H9 (cell line): ENCODE measurements at regions not wholly inside any gene's neighbourhood (a gene's known extent, or its start where the extent isn't known, plus 50 kb on each side); places are given as distances from the start of the nearest gene placed in this dataset.

Experiments used
- DNase-seq: peaks from one replicate; pipeline ENCODE4 v3.0.0-alpha.2; 2017
- H2AFZ ChIP-seq: one replicate; pipeline ENCODE4 v1.6.1; 2013; ENCODE audit warnings: mild to moderate bottlenecking, low read length, control low read depth, moderate library complexity
- H2AK5ac ChIP-seq: 2 replicates; pipeline ENCODE4 v1.6.1; 2013; ENCODE audit warnings: low read length, control low read depth, mixed read lengths; ENCODE audit not compliant: insufficient read length
- H2BK120ac ChIP-seq: one replicate; pipeline ENCODE4 v1.6.1; 2013; ENCODE audit warnings: low read depth, mild to moderate bottlenecking, low read length, control low read depth, inconsistent platforms; ENCODE audit not compliant: poor library complexity, severe bottlenecking
- H2BK12ac ChIP-seq: 2 replicates; pipeline ENCODE4 v1.6.1; 2013; ENCODE audit warnings: low read length, control low read depth, mixed read lengths, low read depth; ENCODE audit not compliant: insufficient read length
- H2BK15ac ChIP-seq: 2 replicates; pipeline ENCODE4 v1.6.1; 2013; ENCODE audit warnings: low read depth, low read length, control low read depth
- H2BK20ac ChIP-seq: one replicate; pipeline ENCODE4 v1.6.1; 2013; ENCODE audit warnings: low read depth, mild to moderate bottlenecking, low read length, control low read depth, inconsistent platforms; ENCODE audit not compliant: poor library complexity, severe bottlenecking
- H2BK5ac ChIP-seq: 2 replicates; pipeline ENCODE4 v1.6.1; 2013; ENCODE audit warnings: low read length, control low read depth, mixed read lengths; ENCODE audit not compliant: insufficient read length
- H3K14ac ChIP-seq: 2 replicates; pipeline ENCODE4 v1.6.1; 2013; ENCODE audit warnings: low read length, control low read depth; ENCODE audit not compliant: insufficient read depth
- H3K18ac ChIP-seq: 2 replicates; pipeline ENCODE4 v1.6.1; 2013; ENCODE audit warnings: low read depth, mild to moderate bottlenecking, mixed read lengths, low read length, control low read depth; ENCODE audit not compliant: insufficient read length
- H3K23ac ChIP-seq: 2 replicates; pipeline ENCODE4 v1.6.1; 2013; ENCODE audit warnings: low read length, control low read depth, mixed read lengths, low read depth; ENCODE audit not compliant: insufficient read length
- H3K23me2 ChIP-seq: 2 replicates; pipeline ENCODE4 v1.6.1; 2013; ENCODE audit warnings: low read depth, mild to moderate bottlenecking, mixed read lengths, low read length, control low read depth; ENCODE audit not compliant: insufficient read length, poor library complexity, severe bottlenecking
- H3K27ac ChIP-seq: 2 replicates; pipeline ENCODE4 v1.5.1; 2013; ENCODE audit warnings: low read length, control low read depth, mixed read lengths, low read depth; ENCODE audit not compliant: insufficient read length
- H3K27me3 ChIP-seq: 2 replicates; pipeline ENCODE4 v1.6.1; 2013; ENCODE audit warnings: low read length, control low read depth, inconsistent platforms; ENCODE audit not compliant: insufficient read depth
- H3K4ac ChIP-seq: 2 replicates; pipeline ENCODE4 v1.6.1; 2013; ENCODE audit warnings: low read depth, mild to moderate bottlenecking, control low read depth, inconsistent platforms, low read length, moderate library complexity
- H3K4me1 ChIP-seq: 2 replicates; pipeline ENCODE4 v1.6.1; 2013; ENCODE audit warnings: low read length, control low read depth, inconsistent platforms; ENCODE audit not compliant: insufficient read depth
- H3K4me2 ChIP-seq: 2 replicates; pipeline ENCODE4 v1.6.1; 2013; ENCODE audit warnings: low read length, control low read depth, mixed read lengths; ENCODE audit not compliant: insufficient read length, insufficient read depth
- H3K56ac ChIP-seq: 2 replicates; pipeline ENCODE4 v1.6.1; 2013; ENCODE audit warnings: low read depth, mild to moderate bottlenecking, mixed read lengths, low read length, control low read depth; ENCODE audit not compliant: insufficient read length
- H3K79me1 ChIP-seq: 2 replicates; pipeline ENCODE4 v1.6.1; 2013; ENCODE audit warnings: low read depth, mild to moderate bottlenecking, moderate library complexity, low read length, control low read depth, inconsistent platforms; ENCODE audit not compliant: insufficient read depth, poor library complexity, severe bottlenecking
- H3K79me2 ChIP-seq: 2 replicates; pipeline ENCODE4 v1.6.1; 2013; ENCODE audit warnings: low read length, control low read depth, inconsistent platforms; ENCODE audit not compliant: insufficient read depth
- H3K9ac ChIP-seq: 2 replicates; pipeline ENCODE4 v1.6.1; 2013; ENCODE audit warnings: low read length, control low read depth, mixed read lengths; ENCODE audit not compliant: insufficient read length; ENCODE audit errors: extremely low read depth
- H3K9me3 ChIP-seq: one replicate; pipeline ENCODE4 v1.6.1; 2013; ENCODE audit warnings: low read depth, low read length, inconsistent platforms; ENCODE audit not compliant: control insufficient read depth
- H3T11ph ChIP-seq: one replicate; pipeline ENCODE4 v1.6.1; 2013; ENCODE audit warnings: mild to moderate bottlenecking, low read length, control low read depth, inconsistent platforms
- H4K20me1 ChIP-seq: one replicate; pipeline ENCODE4 v1.6.1; 2013; ENCODE audit not compliant: control insufficient read depth, insufficient read length, insufficient read depth
- H4K5ac ChIP-seq: 2 replicates; pipeline ENCODE4 v1.6.1; 2013; ENCODE audit warnings: low read depth, mild to moderate bottlenecking, mixed read lengths, low read length, control low read depth; ENCODE audit not compliant: insufficient read length
- H4K8ac ChIP-seq: replicated peaks from 2 replicates; pipeline ENCODE4 v1.6.1; 2013; ENCODE audit warnings: low read length, control low read depth, mixed read lengths, low read depth; ENCODE audit not compliant: insufficient read length
- H4K91ac ChIP-seq: 2 replicates; pipeline ENCODE4 v1.6.1; 2013; ENCODE audit warnings: low read depth, mild to moderate bottlenecking, moderate library complexity, mixed read lengths, low read length, control low read depth; ENCODE audit not compliant: insufficient read length
- H3K27ac Mint-ChIP-seq, 3 experiments: 2 replicates in 2 of 3; 3 replicates in 1 of 3; pipeline ENCODE4 v1.8.0; 2020 to 2021; ENCODE audit warnings: mixed read lengths in 3 of 3, mild to moderate bottlenecking in 1 of 3, moderate library complexity in 1 of 3
- H3K27me3 Mint-ChIP-seq: 2 replicates; pipeline ENCODE4 v1.8.0; 2021; ENCODE audit warnings: low read depth, mild to moderate bottlenecking, moderate library complexity, mixed read lengths
- H3K36me3 Mint-ChIP-seq, 3 experiments: 2 replicates in 2 of 3; 3 replicates in 1 of 3; pipeline ENCODE4 v1.8.0; 2020 to 2021; ENCODE audit warnings: low read depth in 3 of 3, mixed read lengths in 3 of 3; ENCODE audit not compliant: insufficient read depth in 1 of 3
- H3K4me1 Mint-ChIP-seq, 2 experiments: 2 replicates each; pipeline ENCODE4 v1.8.0; 2020; ENCODE audit warnings: mixed read lengths in 2 of 2
- H3K4me3 Mint-ChIP-seq, 2 experiments: 2 replicates in 1 of 2; 3 replicates in 1 of 2; pipeline ENCODE4 v1.8.0; 2020 to 2021; ENCODE audit warnings: mild to moderate bottlenecking in 2 of 2, mixed read lengths in 2 of 2, moderate library complexity in 1 of 2
- H3K9me3 Mint-ChIP-seq, 2 experiments: 2 replicates in 1 of 2; 3 replicates in 1 of 2; pipeline ENCODE4 v1.8.0; 2020; ENCODE audit warnings: mild to moderate bottlenecking in 2 of 2, mixed read lengths in 2 of 2, moderate library complexity in 1 of 2
- WGBS: extraction: QIAGEN DNeasy Blood & Tissue Kit; methylation state at CpG from one replicate; pipeline ENCODE4 v1.1.7; 2013; ENCODE audit warnings: missing lambda C conversion rate, low lambda C conversion rate, mixed read lengths; ENCODE audit not compliant: insufficient read length; ENCODE audit errors: extremely low coverage; 5-methylcytosine and 5-hydroxymethylcytosine counted together
- TF ChIP-seq, protein P1 (sequence below): fragments of 200-600 bp; sonication (generic); conservative IDR thresholded peaks from 3 replicates; pipeline ENCODE4 v1.8.0; 2021; ENCODE audit warnings: antibody characterized with exemption, mild to moderate bottlenecking

DNA sequence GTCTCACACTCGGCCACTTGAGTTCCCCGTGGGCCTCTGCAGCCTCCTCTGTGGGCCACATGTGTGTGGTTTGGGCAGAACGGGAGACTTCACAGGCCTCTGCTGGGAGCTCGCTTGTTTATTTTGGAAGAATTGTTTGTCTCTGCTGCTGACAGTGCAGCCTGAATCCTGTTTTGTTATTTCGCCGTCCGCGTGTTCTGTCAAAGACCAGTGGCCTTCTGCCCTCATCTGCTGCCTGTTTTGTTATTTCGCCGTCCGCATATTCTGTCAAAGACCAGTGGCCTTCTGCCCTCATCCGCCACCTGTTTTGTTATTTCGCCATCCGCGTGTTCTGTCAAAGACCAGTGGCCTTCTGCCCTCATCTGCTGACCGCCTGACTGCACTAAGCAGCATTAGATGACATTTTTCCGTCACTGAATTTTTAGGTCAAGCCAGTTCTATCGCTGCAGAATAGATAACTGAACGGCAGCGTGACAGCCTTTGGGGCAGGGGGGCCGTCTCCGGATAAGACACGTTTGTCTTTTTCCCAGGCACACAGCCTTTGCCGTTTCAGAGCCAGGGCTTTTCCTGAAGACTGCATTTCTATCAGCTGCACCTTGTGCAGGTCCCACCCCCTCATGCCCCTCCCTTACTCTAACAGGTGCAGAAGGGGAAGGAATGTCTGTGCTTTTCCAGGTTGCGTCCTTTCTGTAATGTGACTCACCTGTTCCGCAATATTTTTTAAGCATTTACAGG, 158.5 kb upstream of the AFDN start:
- Mint-ChIP-seq H3K36me3 (peaks cover 14 to 16% (median 14%) of the 10 kb centered on the region in 3 experiments), H3K27ac (peak overlapping the region in 1 of 3 experiments; percentile 7; a peak in 1 of 7 replicates), H3K4me1 (peaks cover 8 to 19% of the 10 kb centered on the region in 2 experiments), H3K9me3 (peaks cover 15 to 16% of the 10 kb centered on the region in 2 experiments), H3K27me3 (peaks cover 1% of the 10 kb centered on the region; the same call in 1 of the 2 replicates), H3K4me3 (no peak overlapping the region)
- Histone ChIP-seq H4K5ac (no peak overlapping the region), H3K9ac (no peak overlapping the region), H3K4me2 (no peak overlapping the region), H3K9me3 (no peaks in the 10 kb centered on the region), H3K27me3 (no peaks in the 10 kb centered on the region), H3K4me1 (no peaks in the 10 kb centered on the region), H3T11ph (no peak overlapping the region), H3K56ac (no peak overlapping the region), H2BK12ac (no peak overlapping the region), H2BK120ac (no peak overlapping the region), H3K79me2 (no peaks in the 10 kb centered on the region), H3K14ac (no peak overlapping the region; the same call in 1 of the 2 replicates), H4K20me1 (no peaks in the 10 kb centered on the region), H3K18ac (no peak overlapping the region), H2BK5ac (no peak overlapping the region), H4K8ac (no peak overlapping the region), H3K23ac (no peak overlapping the region), H3K23me2 (no peaks in the 10 kb centered on the region), H3K4ac (no peak overlapping the region), H3K79me1 (no peaks in the 10 kb centered on the region), H2BK20ac (no peak overlapping the region), H2AK5ac (no peak overlapping the region), H2BK15ac (no peak overlapping the region), H3K27ac (no peak overlapping the region), H2AFZ (no peak overlapping the region), H4K91ac (no peak overlapping the region)
- DNase-seq = no peak
- no CpG with 5 or more reads among the region's 26 CpGs for WGBS
- TF ChIP-seq, protein P1, sequence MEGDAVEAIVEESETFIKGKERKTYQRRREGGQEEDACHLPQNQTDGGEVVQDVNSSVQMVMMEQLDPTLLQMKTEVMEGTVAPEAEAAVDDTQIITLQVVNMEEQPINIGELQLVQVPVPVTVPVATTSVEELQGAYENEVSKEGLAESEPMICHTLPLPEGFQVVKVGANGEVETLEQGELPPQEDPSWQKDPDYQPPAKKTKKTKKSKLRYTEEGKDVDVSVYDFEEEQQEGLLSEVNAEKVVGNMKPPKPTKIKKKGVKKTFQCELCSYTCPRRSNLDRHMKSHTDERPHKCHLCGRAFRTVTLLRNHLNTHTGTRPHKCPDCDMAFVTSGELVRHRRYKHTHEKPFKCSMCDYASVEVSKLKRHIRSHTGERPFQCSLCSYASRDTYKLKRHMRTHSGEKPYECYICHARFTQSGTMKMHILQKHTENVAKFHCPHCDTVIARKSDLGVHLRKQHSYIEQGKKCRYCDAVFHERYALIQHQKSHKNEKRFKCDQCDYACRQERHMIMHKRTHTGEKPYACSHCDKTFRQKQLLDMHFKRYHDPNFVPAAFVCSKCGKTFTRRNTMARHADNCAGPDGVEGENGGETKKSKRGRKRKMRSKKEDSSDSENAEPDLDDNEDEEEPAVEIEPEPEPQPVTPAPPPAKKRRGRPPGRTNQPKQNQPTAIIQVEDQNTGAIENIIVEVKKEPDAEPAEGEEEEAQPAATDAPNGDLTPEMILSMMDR = no peak
